ENCODE measurements at regions not wholly inside any gene's neighbourhood (a gene's known extent, or its start where the extent isn't known, plus 50 kb on each side); places are given as distances from the start of the nearest gene placed in this dataset.

GRCh38 chr6:21907291-21907690 is 313.7 kb downstream of the SOX4 start:
- no peaks in the 10 kb centered on the region for H3K9me3 ChIP-seq (ENCODE audit: control insufficient read depth, insufficient read depth, low read length)
- ChIA-PET CTCF (no interaction called here), POLR2A (no interaction called here)
- no peak for DNase-seq (ENCODE audit: low read depth, low spot score)
- TF ChIP-seq, protein P1, sequence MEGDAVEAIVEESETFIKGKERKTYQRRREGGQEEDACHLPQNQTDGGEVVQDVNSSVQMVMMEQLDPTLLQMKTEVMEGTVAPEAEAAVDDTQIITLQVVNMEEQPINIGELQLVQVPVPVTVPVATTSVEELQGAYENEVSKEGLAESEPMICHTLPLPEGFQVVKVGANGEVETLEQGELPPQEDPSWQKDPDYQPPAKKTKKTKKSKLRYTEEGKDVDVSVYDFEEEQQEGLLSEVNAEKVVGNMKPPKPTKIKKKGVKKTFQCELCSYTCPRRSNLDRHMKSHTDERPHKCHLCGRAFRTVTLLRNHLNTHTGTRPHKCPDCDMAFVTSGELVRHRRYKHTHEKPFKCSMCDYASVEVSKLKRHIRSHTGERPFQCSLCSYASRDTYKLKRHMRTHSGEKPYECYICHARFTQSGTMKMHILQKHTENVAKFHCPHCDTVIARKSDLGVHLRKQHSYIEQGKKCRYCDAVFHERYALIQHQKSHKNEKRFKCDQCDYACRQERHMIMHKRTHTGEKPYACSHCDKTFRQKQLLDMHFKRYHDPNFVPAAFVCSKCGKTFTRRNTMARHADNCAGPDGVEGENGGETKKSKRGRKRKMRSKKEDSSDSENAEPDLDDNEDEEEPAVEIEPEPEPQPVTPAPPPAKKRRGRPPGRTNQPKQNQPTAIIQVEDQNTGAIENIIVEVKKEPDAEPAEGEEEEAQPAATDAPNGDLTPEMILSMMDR (IDR thresholded peaks at IDR 0.05; ENCODE audit: low read depth, low read length): no peak
- no peak overlapping the region for H3K27ac ChIP-seq (ENCODE audit: low read depth, low read length)
- H3K4me3 ChIP-seq (ENCODE audit: low read depth, low read length): no peak overlapping the region
- no peaks in the 10 kb centered on the region for H3K27me3 ChIP-seq (ENCODE audit: control insufficient read depth, insufficient read depth, low read length)

- H3K27ac ChIP-seq (ENCODE audit: low read depth, low read length): no peak overlapping the region
- POLR2A ChIA-PET: no interaction called here
- no peak for DNase-seq (ENCODE audit: low read depth, low spot score)
Measured at GRCh38 chr6:21908161-21908848, 314.8 kb downstream of the SOX4 start.

DNA sequence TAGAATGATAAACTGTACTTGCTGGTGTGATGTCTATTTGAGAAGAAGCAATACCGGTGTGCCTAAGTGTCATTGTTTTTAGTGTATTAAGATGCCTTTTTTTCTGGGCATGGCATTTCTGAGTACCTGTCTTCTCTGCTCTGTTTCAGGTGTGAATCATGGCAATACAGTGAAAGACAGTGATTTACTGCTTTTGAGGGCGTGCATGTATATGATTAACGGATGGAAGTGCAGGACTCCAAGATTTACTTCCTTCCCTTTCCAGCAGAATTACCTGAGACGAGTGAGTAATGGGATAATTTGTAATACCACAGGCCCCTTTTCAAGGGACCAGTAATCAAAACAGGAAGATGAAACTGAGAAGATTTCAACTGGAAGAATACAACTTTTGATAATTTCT is 315.8 kb downstream of the SOX4 start:
- H3K27me3 ChIP-seq (ENCODE audit: control insufficient read depth, insufficient read depth, low read length): no peaks in the 10 kb centered on the region
- H3K27ac ChIP-seq (ENCODE audit: low read depth, low read length): no peak overlapping the region
- no peak overlapping the region for H3K4me3 ChIP-seq (ENCODE audit: low read depth, low read length)
- H3K9me3 ChIP-seq (ENCODE audit: control insufficient read depth, insufficient read depth, low read length): no peaks in the 10 kb centered on the region
- CTCF ChIA-PET: no interaction called here
- no peak for DNase-seq (ENCODE audit: low read depth, low spot score)
- POLR2A ChIA-PET: no interaction called here
- TF ChIP-seq, protein P1 (IDR thresholded peaks at IDR 0.05; ENCODE audit: low read depth, low read length): no peak

More at GRCh38 chr6:21908161-21908848, 314.8 kb downstream of the SOX4 start:
- TF ChIP-seq, protein P1 (IDR thresholded peaks at IDR 0.05; ENCODE audit: low read depth, low read length): no peak
- CTCF ChIA-PET: interaction anchor here (1.1 kb wide), 1 partner anchor 13 kb away, joined by 3 read pairs; no protein-coding TSS in a partner anchor
- Histone ChIP-seq H3K27me3 (ENCODE audit: control insufficient read depth, insufficient read depth, low read length) (no peaks in the 10 kb centered on the region), H3K4me3 (ENCODE audit: low read depth, low read length) (no peak overlapping the region), H3K9me3 (ENCODE audit: control insufficient read depth, insufficient read depth, low read length) (no peaks in the 10 kb centered on the region)

- no peaks in the 10 kb centered on the region for H3K27me3 ChIP-seq (ENCODE audit: control insufficient read depth, insufficient read depth, low read length)
- H3K4me3 ChIP-seq (ENCODE audit: low read depth, low read length): no peak overlapping the region
- TF ChIP-seq, protein P1 (IDR thresholded peaks at IDR 0.05; ENCODE audit: low read depth, low read length): no peak
- CTCF ChIA-PET: no interaction called here
- H3K9me3 ChIP-seq (ENCODE audit: control insufficient read depth, insufficient read depth, low read length): no peaks in the 10 kb centered on the region
- no peak overlapping the region for H3K27ac ChIP-seq (ENCODE audit: low read depth, low read length)
- DNase-seq (ENCODE audit: low read depth, low spot score): no peak
- POLR2A ChIA-PET: no interaction called here
Measured at GRCh38 chr6:21911208-21911607, 317.7 kb downstream of the SOX4 start.

DNA sequence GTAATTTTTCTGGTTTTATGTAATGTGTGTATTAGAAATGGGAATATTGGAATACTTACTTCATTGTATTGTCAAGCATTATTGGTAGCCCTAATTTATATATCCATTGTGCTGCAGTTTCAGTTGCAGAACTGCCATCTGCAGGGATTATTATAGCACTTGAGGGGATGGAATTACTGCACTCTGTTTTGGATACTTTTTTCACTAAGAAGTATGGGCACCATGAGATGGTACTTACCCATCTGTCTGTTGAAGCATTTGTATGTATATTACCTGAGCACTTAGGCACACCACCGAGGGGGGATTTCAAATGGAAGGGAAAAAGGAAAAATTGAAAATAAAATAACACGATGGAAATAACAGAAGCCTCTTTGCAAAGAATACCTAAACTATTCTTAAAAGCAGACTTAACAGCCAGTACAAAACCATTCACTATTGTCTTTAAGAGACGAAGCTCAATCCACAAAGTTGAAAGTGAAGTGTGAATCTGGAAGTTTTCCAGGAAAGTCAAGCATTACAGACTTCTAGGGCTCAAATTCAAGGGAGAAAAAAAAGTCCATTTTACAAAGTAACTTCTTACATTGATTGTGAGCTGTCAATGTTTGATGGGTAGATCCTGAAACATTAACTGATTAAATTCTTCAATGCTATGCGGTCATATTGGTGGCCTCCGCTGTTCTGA is 318.7 kb downstream of the SOX4 start:
- CTCF ChIA-PET: no interaction called here
- H3K27ac ChIP-seq (ENCODE audit: low read depth, low read length): no peak overlapping the region
- no peak overlapping the region for H3K4me3 ChIP-seq (ENCODE audit: low read depth, low read length)
- TF ChIP-seq, protein P1 (IDR thresholded peaks at IDR 0.05; ENCODE audit: low read depth, low read length): no peak
- DNase-seq (ENCODE audit: low read depth, low spot score): no peak
- H3K9me3 ChIP-seq (ENCODE audit: control insufficient read depth, insufficient read depth, low read length): no peaks in the 10 kb centered on the region
- POLR2A ChIA-PET: no interaction called here
- no peaks in the 10 kb centered on the region for H3K27me3 ChIP-seq (ENCODE audit: control insufficient read depth, insufficient read depth, low read length)

All from AG04450 (cell line).